ENCODE measurements at regions not wholly inside any gene's neighbourhood (a gene's known extent, or its start where the extent isn't known, plus 50 kb on each side); places are given as distances from the start of the nearest gene placed in this dataset.

DNA sequence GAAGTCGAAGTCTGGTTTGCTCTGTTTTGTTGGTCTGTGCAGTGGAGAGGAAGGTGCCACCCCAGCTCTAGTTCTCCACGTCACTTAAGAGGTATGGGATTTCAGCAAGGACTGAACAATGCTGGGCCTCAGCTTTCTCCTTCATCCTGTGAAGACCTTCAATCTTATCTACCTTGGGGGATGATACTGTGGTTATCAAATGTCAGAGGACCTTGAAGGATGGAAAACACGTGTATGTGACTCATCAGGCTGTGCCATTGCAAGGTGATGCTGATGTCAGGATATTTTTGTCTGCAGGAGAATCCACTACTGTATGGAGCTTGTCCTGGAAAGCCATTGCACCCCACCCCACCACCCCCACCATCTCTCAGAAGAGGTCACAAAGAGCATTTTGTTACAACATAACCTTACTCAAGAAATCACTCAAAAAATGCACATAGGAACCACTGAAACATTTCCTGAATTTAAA, 81.4 kb upstream of the UQCRFS1 start:
- TF ChIP-seq EP300 (IDR thresholded peaks at IDR 0.05) (no peak), POLR2A (IDR thresholded peaks at IDR 0.05) (no peak)
- TF ChIP-seq, protein P1, sequence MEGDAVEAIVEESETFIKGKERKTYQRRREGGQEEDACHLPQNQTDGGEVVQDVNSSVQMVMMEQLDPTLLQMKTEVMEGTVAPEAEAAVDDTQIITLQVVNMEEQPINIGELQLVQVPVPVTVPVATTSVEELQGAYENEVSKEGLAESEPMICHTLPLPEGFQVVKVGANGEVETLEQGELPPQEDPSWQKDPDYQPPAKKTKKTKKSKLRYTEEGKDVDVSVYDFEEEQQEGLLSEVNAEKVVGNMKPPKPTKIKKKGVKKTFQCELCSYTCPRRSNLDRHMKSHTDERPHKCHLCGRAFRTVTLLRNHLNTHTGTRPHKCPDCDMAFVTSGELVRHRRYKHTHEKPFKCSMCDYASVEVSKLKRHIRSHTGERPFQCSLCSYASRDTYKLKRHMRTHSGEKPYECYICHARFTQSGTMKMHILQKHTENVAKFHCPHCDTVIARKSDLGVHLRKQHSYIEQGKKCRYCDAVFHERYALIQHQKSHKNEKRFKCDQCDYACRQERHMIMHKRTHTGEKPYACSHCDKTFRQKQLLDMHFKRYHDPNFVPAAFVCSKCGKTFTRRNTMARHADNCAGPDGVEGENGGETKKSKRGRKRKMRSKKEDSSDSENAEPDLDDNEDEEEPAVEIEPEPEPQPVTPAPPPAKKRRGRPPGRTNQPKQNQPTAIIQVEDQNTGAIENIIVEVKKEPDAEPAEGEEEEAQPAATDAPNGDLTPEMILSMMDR (IDR thresholded peaks at IDR 0.05), result no peak
